WTC11 (cell line): ENCODE measurements at regions not wholly inside any gene's neighbourhood (a gene's known extent, or its start where the extent isn't known, plus 50 kb on each side); places are given as distances from the start of the nearest gene placed in this dataset.

Experiments
- FOXK1 ChIP-seq: sonication (generic); formaldehyde crosslinking; IDR thresholded peaks from 2 replicates; pipeline ENCODE4 v1.8.0; 2022; ENCODE audit warnings: mild to moderate bottlenecking, moderate library complexity, missing genetic modification reagents
- IRF2 ChIP-seq: sonication (generic); formaldehyde crosslinking; IDR thresholded peaks from 2 replicates; pipeline ENCODE4 v1.8.0; 2022; ENCODE audit warnings: low read depth, missing genetic modification reagents, borderline replicate concordance
- JUN ChIP-seq: sonication (generic); formaldehyde crosslinking; IDR thresholded peaks from 2 replicates; pipeline ENCODE4 v1.8.0; 2023; ENCODE audit warnings: mild to moderate bottlenecking, missing genetic modification reagents
- NFATC4 ChIP-seq: fragments of 250-450 bp; sonication (Bioruptor Pico); IDR thresholded peaks from 2 replicates; pipeline ENCODE4 v1.9.0; 2021; ENCODE audit warnings: mild to moderate bottlenecking
- TCF7 ChIP-seq: sonication (generic); formaldehyde crosslinking; IDR thresholded peaks from 2 replicates; pipeline ENCODE4 v1.8.0; 2022; ENCODE audit warnings: mild to moderate bottlenecking, low read depth, missing genetic modification reagents, moderate library complexity
- ZNF232 ChIP-seq: sonication (generic); formaldehyde crosslinking; IDR thresholded peaks from 2 replicates; pipeline ENCODE4 v1.8.0; 2022; ENCODE audit warnings: mild to moderate bottlenecking, missing genetic modification reagents
- TF ChIP-seq, protein P1 (sequence below): fragments of 200-600 bp; IDR thresholded peaks from 2 replicates; pipeline ENCODE4 v1.8.0; 2022; ENCODE audit warnings: antibody characterized with exemption
- TF ChIP-seq, protein P2 (sequence below): sonication (generic); formaldehyde crosslinking; conservative IDR thresholded peaks from 2 replicates; pipeline ENCODE4 v1.8.1; 2022; ENCODE audit warnings: mild to moderate bottlenecking, missing genetic modification reagents

GRCh38 chr2:123077101-123077500, 948.0 kb upstream of the CNTNAP5 start:
- TF ChIP-seq, protein P1, sequence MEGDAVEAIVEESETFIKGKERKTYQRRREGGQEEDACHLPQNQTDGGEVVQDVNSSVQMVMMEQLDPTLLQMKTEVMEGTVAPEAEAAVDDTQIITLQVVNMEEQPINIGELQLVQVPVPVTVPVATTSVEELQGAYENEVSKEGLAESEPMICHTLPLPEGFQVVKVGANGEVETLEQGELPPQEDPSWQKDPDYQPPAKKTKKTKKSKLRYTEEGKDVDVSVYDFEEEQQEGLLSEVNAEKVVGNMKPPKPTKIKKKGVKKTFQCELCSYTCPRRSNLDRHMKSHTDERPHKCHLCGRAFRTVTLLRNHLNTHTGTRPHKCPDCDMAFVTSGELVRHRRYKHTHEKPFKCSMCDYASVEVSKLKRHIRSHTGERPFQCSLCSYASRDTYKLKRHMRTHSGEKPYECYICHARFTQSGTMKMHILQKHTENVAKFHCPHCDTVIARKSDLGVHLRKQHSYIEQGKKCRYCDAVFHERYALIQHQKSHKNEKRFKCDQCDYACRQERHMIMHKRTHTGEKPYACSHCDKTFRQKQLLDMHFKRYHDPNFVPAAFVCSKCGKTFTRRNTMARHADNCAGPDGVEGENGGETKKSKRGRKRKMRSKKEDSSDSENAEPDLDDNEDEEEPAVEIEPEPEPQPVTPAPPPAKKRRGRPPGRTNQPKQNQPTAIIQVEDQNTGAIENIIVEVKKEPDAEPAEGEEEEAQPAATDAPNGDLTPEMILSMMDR: no peak
- TF ChIP-seq FOXK1 (CRISPR knock-in tag) (no peak), JUN (CRISPR knock-in tag) (no peak), NFATC4 (CRISPR knock-in tag) (no peak), ZNF232 (no peak), IRF2 (CRISPR knock-in tag) (no peak), TCF7 (CRISPR knock-in tag) (no peak)
- TF ChIP-seq, protein P2, sequence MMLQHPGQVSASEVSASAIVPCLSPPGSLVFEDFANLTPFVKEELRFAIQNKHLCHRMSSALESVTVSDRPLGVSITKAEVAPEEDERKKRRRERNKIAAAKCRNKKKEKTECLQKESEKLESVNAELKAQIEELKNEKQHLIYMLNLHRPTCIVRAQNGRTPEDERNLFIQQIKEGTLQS (CRISPR knock-in tag): no peak
